ENCODE measurements at regions not wholly inside any gene's neighbourhood (a gene's known extent, or its start where the extent isn't known, plus 50 kb on each side); places are given as distances from the start of the nearest gene placed in this dataset.
"Not testable (repeated sequence)": the region's sequence is repeated elsewhere in the genome, so short reads cannot be mapped to it uniquely, and the experiment has no call there.

DNA sequence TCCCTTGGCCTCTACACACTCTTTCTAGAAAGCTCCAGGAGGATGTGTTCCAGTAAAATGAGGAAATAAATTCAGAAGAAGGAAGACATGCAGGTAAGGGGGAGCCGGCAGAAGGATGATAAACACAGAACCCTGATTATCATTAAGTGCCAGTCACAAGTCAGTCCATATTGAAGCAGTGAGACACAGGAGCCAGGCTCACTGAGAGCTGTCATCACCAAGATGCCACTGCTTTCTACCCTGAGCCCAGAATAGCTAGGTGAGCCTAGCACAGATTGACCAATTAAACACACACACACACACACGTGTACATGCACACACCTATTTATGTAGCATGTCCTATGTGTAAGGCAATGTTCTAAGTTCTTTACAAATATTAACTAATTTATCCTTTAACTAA lies 211.4 kb upstream of the IPO5 start:
- Histone ChIP-seq H3K9me3 (ENCODE audit: control insufficient read depth, insufficient read depth, low read length) (no peaks in the 10 kb centered on the region; the same call in 1 of the 2 replicates), H3K9ac (ENCODE audit: low read depth, low read length) (no peak overlapping the region), H3K36me3 (ENCODE audit: insufficient read depth, low read length) (no peaks in the 10 kb centered on the region), H3K4me1 (ENCODE audit: insufficient read depth, low read length) (no peaks in the 10 kb centered on the region)

DNA sequence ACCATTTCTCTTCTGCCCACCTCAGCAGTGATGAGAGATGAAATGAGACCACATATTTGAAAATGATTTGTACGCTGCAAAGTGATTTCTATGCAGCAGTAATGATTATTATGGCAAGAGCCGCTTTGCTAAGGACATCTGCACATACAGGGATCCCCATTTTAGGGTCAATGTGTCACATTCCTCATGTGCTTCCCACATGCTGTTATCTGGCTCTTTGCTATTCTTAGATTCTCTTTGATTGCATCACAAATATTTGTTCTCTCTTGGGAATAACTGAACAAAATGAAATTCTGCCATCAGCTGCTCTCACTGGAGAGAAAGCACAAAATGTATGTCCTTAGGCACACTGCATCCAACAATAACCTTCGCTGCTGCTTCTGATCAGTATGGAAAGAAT lies 209.5 kb upstream of the IPO5 start:
- Histone ChIP-seq H3K4me1 (ENCODE audit: insufficient read depth, low read length) (no peaks in the 10 kb centered on the region), H3K9me3 (ENCODE audit: control insufficient read depth, insufficient read depth, low read length) (no peaks in the 10 kb centered on the region; the same call in 1 of the 2 replicates), H3K9ac (ENCODE audit: low read depth, low read length) (no peak overlapping the region), H3K36me3 (ENCODE audit: insufficient read depth, low read length) (no peaks in the 10 kb centered on the region)

DNA sequence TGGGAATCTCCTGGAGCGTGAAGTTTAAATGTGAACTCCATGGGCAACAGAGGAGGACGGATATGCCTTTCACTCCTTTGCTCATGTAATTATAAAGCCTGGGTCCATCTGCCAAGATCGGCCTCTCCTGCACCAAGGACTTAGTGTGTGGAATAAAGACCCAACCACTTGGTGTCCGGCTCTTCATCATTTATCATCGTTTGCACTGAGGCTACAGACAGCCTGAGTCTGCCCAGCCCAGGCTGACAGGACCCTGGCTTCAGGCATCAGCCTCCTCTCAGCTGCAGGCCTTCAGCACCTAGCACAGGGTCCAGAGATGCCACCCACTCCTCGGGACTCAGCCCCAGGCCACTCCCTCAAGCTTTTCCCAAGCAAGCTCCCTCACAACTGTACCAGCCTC lies 206.8 kb upstream of the IPO5 start:
- H3K36me3 ChIP-seq (ENCODE audit: insufficient read depth, low read length) = no peaks in the 10 kb centered on the region
- H3K9ac ChIP-seq (ENCODE audit: low read depth, low read length) = no peak overlapping the region
- no peaks in the 10 kb centered on the region for H3K4me1 ChIP-seq (ENCODE audit: insufficient read depth, low read length)
- no peaks in the 10 kb centered on the region; the same call in 1 of the 2 replicates for H3K9me3 ChIP-seq (ENCODE audit: control insufficient read depth, insufficient read depth, low read length)

DNA sequence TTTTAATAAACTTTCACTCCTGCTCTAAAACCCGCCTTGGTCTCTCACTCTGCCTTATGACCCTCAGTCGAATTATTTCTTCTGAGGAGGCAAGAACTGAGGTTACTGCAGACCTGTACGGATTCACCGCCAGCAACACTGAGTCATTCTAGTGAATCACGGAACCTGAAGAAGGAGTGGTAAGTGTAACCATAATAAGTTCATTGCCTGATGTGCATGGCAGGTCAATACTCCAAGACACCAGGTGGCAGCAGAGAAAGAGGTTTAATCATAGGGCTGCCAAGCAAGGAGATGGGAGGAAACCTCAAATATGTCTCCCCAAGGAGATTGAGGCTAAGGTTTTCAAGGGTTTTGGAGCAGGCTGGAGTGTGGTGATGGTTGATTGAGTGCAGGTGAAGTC lies 204.3 kb upstream of the IPO5 start:
- Histone ChIP-seq H3K9ac (ENCODE audit: low read depth, low read length) (no peak overlapping the region), H3K4me1 (ENCODE audit: insufficient read depth, low read length) (no peaks in the 10 kb centered on the region), H3K9me3 (ENCODE audit: control insufficient read depth, insufficient read depth, low read length) (no peaks in the 10 kb centered on the region; the same call in 1 of the 2 replicates)

DNA sequence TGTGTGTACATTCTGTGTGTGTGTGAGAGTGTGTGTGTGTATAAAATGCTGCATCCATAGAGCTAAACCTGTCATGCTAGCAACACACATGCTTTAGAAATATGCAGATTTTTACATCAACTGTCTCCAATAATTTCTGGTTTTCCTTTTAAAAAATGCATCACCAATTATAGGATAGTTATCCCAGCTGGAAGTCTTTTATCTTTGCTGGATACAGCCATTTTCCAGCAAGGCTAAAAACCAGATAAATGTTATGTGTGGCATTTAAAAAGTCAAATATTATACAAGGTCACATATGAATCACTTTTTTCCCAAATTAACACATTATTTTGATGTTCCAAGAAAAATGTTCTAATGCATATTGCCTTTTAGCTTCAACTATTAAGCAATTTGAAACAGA lies 202.0 kb upstream of the IPO5 start:
- H3K9me3 ChIP-seq (ENCODE audit: control insufficient read depth, insufficient read depth, low read length) = no peaks in the 10 kb centered on the region
- H3K4me1 ChIP-seq (ENCODE audit: insufficient read depth, low read length) = no peaks in the 10 kb centered on the region
- no peak overlapping the region for H3K9ac ChIP-seq (ENCODE audit: low read depth, low read length)
- no peaks in the 10 kb centered on the region for H3K36me3 ChIP-seq (ENCODE audit: insufficient read depth, low read length)

More for the DNA sequence above, 204.3 kb upstream of the IPO5 start:
- H3K36me3 ChIP-seq (ENCODE audit: insufficient read depth, low read length) = no peaks in the 10 kb centered on the region

DNA sequence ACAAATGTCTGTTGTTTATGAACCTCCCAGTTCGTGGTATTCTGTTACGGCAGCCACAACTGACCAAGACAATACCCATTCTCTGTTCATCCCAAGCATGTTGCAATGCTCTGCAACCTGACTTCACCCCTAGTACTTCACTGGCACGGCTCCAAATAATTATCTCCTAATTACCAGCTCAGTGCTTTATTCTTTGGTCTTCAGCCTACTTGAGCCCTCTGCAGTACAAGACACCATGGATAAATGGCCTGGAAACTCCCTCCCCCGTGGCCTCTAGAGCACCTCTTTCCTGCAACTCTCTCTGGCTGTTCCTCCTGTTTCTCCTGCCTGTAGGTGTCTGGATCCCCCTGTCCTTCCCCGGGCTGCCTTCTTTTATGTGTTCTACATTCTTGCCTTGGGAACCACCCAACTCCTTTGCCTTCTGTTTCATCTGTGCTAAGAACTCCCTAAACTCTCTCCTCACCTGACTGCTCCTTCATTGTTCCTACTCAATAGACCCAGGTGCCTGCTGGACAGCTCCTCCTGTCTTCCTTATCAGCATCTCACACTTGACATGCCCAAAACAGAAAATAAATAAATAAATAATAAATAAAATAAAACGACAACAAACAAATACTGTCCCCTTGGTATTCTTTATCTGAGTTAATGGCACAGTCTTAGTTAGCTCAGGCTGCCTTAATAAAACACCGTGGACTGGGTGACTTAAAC lies 200.4 kb upstream of the IPO5 start:
- no peaks in the 10 kb centered on the region for H3K36me3 ChIP-seq (ENCODE audit: insufficient read depth, low read length)
- H3K9me3 ChIP-seq (ENCODE audit: control insufficient read depth, insufficient read depth, low read length) = no peaks in the 10 kb centered on the region
- no peaks in the 10 kb centered on the region for H3K4me1 ChIP-seq (ENCODE audit: insufficient read depth, low read length)
- H3K9ac ChIP-seq (ENCODE audit: low read depth, low read length) = no peak overlapping the region

DNA sequence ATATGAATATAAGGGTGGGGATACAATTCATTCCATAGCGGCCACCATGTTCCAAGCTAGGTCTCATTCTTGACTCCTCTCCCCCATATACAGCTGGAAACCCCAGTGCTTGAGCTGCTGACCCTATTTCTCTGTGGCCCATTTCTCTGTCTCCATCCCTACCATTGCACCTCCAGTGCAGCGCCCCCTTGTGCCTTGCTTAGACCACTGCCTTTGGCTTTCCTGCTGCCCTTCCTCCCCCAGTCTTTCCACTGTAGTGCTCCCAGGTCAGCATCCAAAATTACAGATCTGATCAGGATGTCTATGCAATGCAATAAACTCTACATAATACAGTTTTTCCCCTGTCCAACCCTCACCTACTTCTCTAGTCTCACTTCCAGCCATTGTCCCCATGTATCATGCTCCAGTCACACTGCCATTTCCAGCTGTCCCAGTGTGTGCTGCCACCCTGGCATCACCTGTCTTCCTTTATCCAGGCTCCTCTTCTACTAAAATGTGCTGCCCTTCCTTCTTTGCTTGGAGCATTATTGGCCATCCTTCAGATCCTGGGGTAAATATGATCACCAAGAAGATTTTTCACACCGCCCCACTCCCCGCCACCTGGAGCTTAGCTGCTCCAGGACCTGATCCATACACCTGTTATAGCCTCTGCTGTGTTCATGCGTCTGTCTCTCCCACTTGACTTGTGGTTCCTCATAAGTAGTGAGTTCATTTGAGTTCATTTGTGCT lies 199.4 kb upstream of the IPO5 start:
- Histone ChIP-seq H3K36me3 (ENCODE audit: insufficient read depth, low read length) (no peaks in the 10 kb centered on the region), H3K9me3 (ENCODE audit: control insufficient read depth, insufficient read depth, low read length) (no peaks in the 10 kb centered on the region), H3K4me1 (ENCODE audit: insufficient read depth, low read length) (no peaks in the 10 kb centered on the region), H3K9ac (ENCODE audit: low read depth, low read length) (no peak overlapping the region)

DNA sequence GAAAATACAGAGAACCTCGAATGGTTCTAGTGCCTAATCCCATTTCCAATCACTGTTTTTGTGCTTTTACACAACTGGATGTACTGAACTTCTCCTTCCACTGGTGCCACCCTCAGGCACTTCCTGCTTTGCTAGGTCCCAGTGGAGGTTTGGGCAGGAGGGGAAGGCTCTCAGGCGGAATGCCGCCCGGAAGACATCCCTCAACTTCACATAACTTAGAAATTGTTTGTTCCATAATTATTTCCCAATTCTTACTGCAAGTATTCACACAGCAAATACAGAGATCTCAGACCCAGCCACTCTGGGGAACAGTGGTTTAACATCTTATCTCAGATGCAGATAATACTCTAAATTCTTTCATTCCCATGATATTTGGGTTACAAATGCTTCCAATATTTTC lies 195.7 kb upstream of the IPO5 start:
- Histone ChIP-seq H3K36me3 (ENCODE audit: insufficient read depth, low read length) (no peaks in the 10 kb centered on the region), H3K9me3 (ENCODE audit: control insufficient read depth, insufficient read depth, low read length) (no peaks in the 10 kb centered on the region), H3K4me1 (ENCODE audit: insufficient read depth, low read length) (no peaks in the 10 kb centered on the region), H3K9ac (ENCODE audit: low read depth, low read length) (no peak overlapping the region)

DNA sequence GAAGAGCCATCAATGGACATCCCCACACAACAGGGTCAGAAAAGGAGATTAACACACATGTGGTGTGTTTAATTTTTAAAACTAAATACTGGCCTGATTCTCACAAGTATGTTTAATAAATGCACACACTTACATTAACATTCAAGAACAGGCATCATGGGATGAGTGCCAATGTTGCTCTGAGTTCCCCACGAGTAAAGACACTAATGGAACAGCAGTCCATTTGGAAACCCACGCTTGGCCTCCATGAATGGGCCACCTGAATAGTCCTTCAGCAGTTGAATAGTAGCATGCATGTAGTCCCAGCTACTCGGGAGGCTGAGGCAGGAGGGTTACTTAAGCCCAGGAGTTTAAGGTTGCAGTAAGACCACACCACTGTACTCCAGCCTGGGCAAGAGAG lies 195.2 kb upstream of the IPO5 start:
- Histone ChIP-seq H3K36me3 (ENCODE audit: insufficient read depth, low read length) (no peaks in the 10 kb centered on the region), H3K9ac (ENCODE audit: low read depth, low read length) (no peak overlapping the region), H3K4me1 (ENCODE audit: insufficient read depth, low read length) (no peaks in the 10 kb centered on the region), H3K9me3 (ENCODE audit: control insufficient read depth, insufficient read depth, low read length) (no peaks in the 10 kb centered on the region)

DNA sequence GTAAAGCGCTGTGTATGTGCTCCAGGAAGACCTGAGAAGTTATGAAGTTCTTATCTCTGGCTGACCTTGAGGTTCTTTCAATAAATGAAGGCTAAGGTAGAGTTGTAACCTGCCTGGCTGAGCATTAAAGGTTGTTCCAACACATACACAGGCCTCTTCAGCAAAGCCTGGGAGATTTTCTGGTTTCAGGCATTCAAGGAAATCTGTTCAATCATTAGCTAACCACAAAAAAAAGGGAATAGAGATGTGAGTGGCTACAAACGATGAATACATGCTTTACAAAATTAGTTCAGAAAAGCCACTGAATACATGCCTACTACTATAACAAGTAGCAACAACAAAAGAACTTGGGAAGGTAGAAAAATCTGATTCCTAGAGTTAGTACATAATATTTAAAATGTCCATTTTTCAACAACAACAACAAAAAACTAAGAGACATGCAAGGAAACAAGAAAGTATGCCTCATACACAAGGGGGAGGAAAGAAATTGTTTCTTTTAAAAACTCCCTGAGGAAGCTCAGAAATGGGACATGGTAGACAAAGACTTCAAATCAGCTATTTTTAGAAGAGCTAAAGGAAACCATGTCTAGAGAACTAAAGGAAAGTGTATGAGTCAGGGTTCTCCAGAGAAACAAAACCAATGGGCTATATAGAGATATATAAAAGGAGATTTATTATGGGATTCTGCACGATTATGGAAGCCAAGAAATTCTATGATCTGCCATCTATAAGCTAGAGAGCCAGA lies 191.5 kb upstream of the IPO5 start:
- Histone ChIP-seq H3K4me1 (ENCODE audit: insufficient read depth, low read length) (no peaks in the 10 kb centered on the region), H3K9ac (ENCODE audit: low read depth, low read length) (no peak overlapping the region), H3K36me3 (ENCODE audit: insufficient read depth, low read length) (no peaks in the 10 kb centered on the region), H3K9me3 (ENCODE audit: control insufficient read depth, insufficient read depth, low read length) (no peaks in the 10 kb centered on the region)

DNA sequence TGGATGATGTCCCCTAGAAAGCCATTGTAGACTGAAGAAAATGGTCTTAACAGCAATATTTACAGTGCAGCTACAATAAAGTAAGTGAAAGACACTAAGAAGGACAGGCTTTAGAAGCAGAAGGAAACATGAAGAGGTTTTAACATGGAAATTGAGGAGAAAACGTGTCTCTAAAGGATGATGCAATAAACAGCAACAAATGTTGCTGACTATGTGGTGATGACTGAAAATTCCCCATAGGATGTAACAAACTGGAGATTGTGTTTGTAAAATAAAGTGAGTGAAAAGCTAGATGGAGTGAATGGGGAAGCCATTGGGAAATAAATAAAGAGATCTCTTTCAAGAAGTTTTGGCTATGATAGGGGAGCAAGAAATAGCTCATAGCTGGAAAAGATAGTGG lies 186.7 kb upstream of the IPO5 start:
- Histone ChIP-seq H3K9ac (ENCODE audit: low read depth, low read length) (no peak overlapping the region), H3K9me3 (ENCODE audit: control insufficient read depth, insufficient read depth, low read length) (no peaks in the 10 kb centered on the region), H3K36me3 (ENCODE audit: insufficient read depth, low read length) (no peaks in the 10 kb centered on the region), H3K4me1 (ENCODE audit: insufficient read depth, low read length) (no peaks in the 10 kb centered on the region)

DNA sequence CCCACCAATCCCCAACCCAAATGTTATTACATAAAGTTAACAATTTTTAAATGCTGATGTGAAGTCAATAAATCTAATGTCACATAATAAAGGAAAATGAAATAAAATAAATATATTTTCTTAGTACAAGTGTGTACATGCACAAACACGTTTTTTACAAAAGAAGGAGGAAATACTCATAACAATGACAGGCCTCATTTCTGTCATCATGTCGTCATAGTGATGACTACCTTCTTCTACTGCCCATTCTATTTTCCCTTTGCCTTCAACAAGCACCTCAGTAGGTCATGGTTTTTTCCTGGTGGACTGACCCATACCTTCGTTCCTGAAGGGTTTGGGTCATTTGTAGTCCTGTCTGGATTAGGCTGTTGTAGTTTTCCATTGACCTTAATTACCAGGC lies 185.3 kb upstream of the IPO5 start:
- no peak overlapping the region for H3K9ac ChIP-seq (ENCODE audit: low read depth, low read length)
- H3K36me3 ChIP-seq (ENCODE audit: insufficient read depth, low read length) = no peaks in the 10 kb centered on the region
- no peaks in the 10 kb centered on the region for H3K9me3 ChIP-seq (ENCODE audit: control insufficient read depth, insufficient read depth, low read length)
- no peaks in the 10 kb centered on the region for H3K4me1 ChIP-seq (ENCODE audit: insufficient read depth, low read length)

DNA sequence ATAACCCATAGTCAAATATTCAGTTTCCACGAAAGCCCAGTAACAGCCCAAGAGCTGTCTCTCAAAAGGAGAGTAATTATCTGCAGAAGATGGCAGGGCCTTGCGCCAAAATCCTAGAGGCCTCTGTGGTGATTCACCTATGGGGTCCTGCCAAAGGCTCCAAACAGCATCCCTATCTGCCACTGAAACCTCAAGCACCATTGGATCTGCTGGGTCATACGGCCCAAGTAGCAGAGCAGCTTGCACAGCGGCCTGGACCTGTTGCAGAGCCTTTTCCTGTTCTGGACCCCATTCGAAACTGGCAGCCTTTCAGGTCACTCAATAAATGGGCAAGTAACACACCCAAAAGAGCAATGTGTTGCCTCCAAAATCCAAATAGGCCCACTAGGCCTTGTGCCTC lies 183.2 kb upstream of the IPO5 start:
- H3K36me3 ChIP-seq (ENCODE audit: insufficient read depth, low read length); H3K9me3 ChIP-seq (ENCODE audit: control insufficient read depth, insufficient read depth, low read length); H3K9ac ChIP-seq (ENCODE audit: low read depth, low read length); H3K4me1 ChIP-seq (ENCODE audit: insufficient read depth, low read length): not testable (repeated sequence)

DNA sequence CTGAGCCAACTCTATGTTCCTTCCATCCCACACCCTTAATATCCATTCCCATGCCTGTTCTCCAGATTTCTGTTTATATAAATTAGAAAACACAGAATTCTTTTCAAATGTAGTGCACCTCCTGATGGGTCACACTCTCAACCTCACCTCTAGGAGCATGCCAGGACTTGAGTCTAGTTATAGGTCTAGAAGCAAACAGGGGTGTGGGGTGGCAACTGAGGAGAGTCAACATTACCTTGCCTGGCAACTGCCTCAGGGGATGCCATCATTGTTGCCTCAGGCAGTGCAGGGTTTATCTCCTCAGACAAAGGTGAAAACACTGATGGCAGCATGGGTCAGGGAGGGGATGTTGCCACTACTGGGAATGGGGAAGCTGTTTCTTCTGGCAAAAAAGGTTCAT lies 181.0 kb upstream of the IPO5 start:
- not testable (repeated sequence) for H3K9me3 ChIP-seq (ENCODE audit: control insufficient read depth, insufficient read depth, low read length); H3K4me1 ChIP-seq (ENCODE audit: insufficient read depth, low read length); H3K36me3 ChIP-seq (ENCODE audit: insufficient read depth, low read length); H3K9ac ChIP-seq (ENCODE audit: low read depth, low read length)
